G401 (cell line): ENCODE measurements at regions not wholly inside any gene's neighbourhood (a gene's known extent, or its start where the extent isn't known, plus 50 kb on each side); places are given as distances from the start of the nearest gene placed in this dataset.
A peak's percentile ranks its signal among the peaks of the same experiment; 100 is the strongest.

Experiments
- DNase-seq: peaks from one replicate; pipeline ENCODE4 v3.0.0-alpha.2; 2015; ENCODE audit warnings: low spot score
- in situ Hi-C: cut with HindIII; loops from 2 replicates; pipeline ENCODE4 v1.10.0; 2016; ENCODE audit warnings: low sequenced_read_pairs, mixed read lengths

DNA sequence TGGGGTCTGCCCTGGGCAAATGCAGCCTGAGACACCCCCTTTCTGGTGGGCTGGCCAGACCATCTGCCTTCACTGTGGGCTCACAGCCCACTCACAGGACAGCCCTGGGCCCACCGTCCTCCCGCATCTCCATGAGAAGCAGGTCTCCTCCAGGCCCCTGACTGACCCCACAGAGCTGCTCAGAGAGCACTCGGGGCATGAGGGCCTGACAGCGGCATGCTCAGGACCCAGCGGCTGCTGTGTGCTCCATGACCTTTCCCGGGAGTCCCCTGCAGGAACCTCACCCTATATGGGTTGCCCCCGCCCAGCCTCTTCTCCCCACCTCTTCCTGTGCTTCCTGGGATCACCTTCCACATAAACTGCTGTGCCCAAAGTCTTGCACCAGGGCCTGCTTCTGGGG lies 162.4 kb upstream of the CST7 start:
- in situ Hi-C loops: no loop called here
- DNase-seq: no peak

GRCh38 chr20:24787071-24787470 lies 162.0 kb upstream of the CST7 start:
- in situ Hi-C loops: no loop called here
- DNase-seq: no peak

- in situ Hi-C loops: no loop called here
- DNase-seq: no peak
Measured at GRCh38 chr20:24787621-24788020, 161.4 kb upstream of the CST7 start.

- in situ Hi-C loops: no loop called here
Measured at GRCh38 chr20:24789877-24790276, 159.2 kb upstream of the CST7 start.

DNA sequence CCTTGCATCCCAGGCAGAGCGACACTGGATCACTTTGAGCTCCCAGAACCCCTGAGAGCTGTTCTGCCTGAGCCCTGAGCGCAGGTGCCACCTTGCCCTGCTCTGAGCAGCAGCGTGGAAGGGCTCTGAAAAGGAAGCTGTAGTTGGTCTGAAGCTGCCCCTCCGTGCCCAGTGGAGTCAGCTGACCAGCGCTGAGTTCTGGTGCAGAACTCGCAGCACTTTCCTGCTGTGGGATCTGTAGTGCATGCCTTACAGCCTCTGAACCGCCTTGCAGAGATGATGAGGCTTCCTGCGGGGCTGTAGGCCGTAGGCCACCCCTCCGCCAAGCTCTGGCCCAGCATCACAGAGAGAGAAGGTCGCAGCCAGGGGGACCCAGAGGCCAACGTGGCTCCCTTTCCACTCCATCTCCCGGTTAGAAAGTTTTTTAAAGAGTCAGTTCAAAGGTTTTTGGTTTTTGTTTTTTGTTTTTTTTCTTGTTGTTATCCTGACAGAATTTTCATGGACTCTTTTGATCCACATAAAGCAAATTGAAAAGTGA lies 158.3 kb upstream of the CST7 start:
- in situ Hi-C loops: no loop called here
- DNase-seq: no peak

More at GRCh38 chr20:24789877-24790276, 159.2 kb upstream of the CST7 start:
- peak; percentile 15 for DNase-seq

- in situ Hi-C loops: no loop called here
- no peak for DNase-seq
Measured at GRCh38 chr20:24791953-24792352, 157.1 kb upstream of the CST7 start.

DNA sequence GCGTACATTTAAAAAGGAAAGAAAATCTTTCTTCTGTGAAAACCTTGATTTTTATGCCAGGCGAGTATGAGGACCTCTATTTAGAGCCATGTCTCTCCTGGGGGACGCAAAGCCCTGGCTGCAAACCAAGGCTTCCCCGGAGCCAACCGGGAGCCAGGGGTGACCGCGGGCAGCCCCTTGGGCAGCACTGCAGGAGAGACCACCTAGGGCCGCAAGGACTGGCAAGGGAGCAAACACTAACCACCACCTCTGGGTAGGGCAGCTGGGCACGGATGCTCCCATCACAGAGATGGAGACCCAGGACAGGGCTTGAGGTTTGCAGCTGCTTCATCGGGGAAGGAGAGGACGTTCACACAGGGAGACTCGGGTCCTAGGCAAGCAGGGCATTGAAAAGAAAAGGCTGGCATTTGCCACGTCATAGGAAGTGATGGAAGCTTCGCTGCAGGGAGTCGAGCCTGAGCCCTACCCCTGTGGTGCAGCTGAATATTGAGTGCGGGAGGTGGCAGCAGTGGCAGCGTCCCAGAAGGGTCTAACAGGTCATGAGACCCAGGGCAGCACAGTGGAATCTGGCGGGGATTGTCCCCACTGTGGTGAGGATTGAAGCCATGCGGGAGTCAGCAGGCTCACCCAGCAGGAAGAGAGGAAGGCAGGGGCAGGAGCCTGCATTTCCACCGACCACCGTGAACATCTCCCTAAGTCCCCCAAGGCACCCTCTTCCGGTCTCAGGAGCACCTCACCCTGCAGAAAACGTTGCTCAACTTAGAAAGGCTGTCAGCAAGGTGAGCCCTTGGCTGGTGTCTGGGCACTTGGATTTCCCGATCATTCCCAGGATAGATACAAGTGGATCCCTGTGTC lies 156.2 kb upstream of the CST7 start:
- in situ Hi-C loops: no loop called here
- no peak for DNase-seq

DNA sequence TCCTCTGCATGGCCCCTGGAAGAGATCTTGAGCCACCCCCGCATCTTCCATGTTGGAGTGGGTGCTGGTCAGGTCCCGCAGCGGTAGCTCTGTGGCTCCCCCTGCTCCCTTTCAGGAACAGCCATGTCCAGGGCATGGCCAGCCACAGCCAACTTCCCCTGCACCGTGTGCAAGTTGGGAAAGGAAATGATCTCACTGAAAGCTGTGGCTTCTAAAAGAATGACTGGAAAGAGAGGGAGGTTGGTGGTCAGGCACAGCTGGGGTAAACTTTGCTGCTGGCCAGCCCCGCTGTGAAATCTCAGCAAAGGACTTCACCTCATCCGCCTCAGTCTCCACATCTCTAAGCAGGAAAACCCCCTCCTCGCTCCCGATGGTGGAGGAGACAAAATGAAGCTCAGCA lies 153.6 kb upstream of the CST7 start:
- no peak for DNase-seq

DNA sequence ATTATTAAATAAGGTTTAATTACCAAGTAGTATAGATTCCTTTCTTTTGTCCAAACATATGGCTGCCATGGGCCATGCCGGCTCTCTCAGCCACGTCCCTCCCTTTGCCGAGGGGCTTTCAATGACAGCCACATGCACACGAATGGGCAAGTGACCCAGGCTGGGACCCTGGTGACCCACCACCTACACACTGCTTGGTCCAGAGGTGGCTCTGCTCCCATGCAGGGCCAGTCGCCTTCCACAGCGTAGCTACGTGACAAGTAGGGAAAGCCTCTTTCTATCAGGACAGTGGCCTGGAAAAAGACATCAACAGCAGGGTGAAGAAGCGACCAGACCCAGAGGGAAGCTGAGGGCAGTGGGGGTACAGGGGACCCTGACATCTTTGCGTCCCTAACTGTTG lies 152.8 kb upstream of the CST7 start:
- DNase-seq: no peak
- in situ Hi-C loops: no loop called here

More for the DNA sequence above, 153.6 kb upstream of the CST7 start:
- in situ Hi-C loops: no loop called here

DNA sequence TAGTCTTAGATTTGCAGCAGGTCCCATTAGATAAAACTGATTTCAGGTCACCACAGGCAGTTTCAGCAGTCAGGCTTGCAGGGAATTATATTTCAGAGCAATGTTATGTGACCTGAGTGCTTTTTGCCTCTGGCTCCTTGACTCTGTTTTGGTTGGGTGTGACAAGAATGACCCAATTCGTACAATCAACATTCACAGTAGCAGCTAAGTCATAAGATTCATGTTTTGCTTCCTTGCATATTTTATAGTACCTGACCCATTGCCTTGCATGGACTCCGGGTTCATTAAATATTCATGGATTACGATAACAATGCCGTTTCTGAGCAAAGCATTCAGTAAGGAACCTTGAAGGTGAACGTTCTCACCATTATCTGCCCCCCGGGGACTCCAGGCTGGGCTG lies 152.0 kb upstream of the CST7 start:
- in situ Hi-C loops: no loop called here
- no peak for DNase-seq

DNA sequence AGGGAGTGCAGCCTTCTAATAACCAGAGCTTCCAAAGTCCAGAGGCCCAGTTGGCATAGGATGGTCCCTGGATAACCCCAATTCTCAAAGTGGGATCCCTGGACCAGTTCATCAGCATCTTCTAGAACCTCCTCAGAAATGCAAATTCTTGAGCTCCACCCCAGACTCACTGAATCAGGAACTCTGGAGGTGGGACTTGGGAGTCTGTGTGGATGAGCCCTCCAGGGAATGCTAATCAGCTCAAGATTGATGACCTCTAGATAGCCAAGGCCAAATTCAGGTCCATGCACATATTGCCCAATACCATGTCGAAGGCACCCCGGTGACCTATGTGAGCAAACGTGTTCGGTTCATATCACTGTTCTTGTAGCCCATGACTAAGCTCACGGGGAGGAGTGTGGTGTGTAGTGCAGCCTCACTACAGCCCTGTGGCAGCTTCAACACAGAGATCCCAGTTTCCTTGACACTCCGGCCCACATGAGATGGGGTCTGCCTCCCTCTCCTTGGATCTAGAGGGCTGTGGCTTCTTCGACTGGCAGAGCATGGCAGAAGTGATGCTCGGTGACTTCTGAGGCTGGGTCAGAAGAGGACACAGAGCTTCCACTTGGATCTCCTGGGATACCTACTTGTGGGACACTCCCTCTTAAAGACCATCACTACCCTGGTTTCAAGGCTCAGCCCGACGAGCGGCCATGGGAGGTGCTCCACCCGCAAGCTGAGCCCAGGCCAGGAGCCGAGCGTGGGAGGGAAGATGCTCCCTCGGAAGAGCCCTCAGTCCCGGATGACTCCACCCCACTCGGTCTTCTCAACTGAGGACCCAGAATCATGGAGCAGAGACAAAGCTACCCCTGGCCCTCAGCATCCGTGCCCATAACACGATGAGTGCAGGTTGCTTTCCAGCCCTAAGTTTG lies 151.1 kb upstream of the CST7 start:
- in situ Hi-C loops: no loop called here

DNA sequence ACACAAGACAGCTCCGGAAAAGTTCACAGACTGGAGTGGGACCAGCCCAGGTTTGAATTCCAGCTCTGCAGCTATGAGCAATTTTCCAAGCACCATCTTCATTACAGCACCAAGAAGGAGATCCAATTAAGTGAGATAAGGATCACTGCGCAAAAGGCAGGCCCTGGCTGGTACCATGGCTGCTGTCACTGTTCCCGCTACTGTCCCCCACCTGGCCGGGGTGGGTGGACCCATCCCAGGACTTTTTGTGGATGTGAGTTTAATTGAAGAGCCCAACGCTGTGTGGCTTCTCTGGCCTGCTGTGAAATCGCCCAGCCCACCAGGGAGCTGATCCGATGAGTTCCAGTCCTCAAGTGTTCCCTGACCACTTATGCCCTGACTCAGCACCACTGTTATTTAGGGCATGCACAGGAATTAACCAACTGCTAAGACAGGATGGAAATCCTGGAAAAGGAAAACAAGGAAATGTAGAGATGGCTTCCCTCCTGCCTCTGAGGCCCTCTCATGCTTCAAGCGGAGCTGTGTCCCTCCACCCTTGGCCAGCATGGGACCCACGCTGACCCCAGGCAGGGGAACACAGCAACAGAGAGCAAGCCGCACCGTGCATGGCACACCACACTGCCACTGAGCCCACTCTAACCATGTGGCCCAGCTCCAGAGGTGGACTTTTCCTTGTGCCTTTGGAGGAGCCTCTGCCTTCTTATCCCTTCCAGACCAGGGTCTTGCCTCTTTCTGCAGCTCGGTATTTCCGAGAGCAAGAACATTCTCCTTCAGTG lies 150.0 kb upstream of the CST7 start:
- in situ Hi-C loops: no loop called here
- no peak for DNase-seq

More for the DNA sequence above, 151.1 kb upstream of the CST7 start:
- DNase-seq: no peak

DNA sequence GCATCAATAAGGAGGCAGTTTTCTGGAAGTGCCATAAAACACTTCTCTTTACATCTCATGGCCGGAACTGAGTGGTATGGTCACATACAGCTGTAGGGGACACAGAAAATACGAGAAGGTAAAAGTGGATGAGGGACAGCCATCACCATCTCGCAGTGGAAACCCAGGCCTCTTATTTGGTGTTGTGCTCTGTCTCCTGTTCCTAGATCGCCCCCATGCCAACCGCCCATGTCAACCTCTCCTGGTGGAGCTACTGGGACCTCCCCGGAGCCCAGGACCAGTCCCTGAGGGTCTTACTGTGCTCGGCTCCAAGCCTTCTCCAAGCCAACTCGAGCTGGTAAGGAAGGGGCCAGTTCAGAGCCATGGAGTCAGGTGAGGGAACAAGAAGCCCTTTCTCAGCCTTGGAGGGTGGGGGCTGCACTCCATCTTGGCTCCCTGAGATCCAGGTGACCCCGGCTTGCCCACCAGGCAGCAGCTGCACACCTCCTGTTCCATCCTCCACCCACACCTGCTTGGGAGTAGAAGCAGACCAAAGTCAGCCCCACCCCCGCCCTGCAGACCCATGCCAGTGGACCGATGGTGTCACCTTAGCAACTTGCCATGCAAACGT lies 149.0 kb upstream of the CST7 start:
- in situ Hi-C loops: no loop called here
- DNase-seq: no peak

DNA sequence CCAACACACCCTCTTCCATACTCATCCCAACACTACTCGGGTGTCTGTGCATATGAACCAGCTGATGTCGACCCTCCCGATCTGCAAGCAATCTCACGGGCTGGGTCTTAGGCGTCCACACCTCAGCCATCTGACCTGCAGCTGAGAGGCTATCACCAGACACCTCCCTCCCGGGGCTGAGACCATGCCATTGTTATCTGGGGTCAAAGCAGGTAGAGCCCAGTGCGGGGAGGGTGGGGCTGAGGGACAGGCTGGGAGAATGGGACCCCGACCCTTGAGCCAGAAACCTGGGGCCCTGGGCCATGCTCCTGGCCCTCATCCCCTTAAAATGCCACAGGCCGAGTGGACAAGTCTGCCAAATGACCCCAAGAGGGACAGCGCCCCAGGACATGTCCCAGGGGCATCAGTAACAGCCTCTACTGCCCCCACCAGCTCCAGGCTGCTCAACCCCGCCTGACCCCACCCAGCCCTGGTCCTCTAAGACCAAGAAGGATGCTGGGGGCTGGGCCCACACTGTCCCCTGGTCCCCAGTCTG lies 146.7 kb upstream of the CST7 start:
- in situ Hi-C loops: no loop called here
- no peak for DNase-seq

DNA sequence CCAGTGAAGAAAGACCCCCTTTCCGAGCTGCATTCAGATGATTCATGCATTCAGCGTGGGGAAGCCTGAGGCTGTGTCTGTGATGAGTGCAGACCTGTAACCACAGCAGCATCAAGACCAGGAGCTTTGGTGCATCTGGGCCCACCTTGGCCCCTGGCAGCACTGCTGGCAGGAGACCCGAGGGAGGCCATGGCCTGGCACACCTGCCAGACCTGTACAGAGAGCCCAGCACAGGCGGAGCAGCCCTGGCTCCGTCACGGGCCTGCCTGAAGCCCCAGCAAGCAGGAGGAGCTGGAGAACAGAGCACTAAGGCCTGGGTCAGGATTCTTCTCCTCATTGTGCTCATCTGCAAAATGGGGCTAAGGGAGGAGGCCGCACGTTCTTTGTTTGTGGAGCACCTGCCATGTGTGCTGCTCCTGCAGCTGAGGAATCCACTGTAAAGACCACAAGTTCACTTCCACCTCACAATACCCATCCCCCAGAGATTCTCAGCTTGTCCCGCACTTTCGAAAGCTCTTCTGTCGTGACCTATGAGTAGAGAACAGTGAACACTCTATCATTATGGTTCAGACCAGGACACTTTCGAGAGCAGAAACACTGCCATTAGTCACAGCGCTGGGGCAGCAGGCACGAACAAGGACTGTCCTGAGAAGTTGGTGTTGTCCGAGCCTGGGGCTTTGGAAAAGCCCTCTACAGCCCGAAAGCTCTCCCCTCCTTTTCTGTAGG lies 144.4 kb upstream of the CST7 start:
- in situ Hi-C loops: no loop called here
- no peak for DNase-seq

GRCh38 chr20:24805456-24806238 lies 143.4 kb upstream of the CST7 start:
- in situ Hi-C loops: no loop called here
- DNase-seq: no peak
